IMR-90 (cell line): ENCODE measurements at regions not wholly inside any gene's neighbourhood (a gene's known extent, or its start where the extent isn't known, plus 50 kb on each side); places are given as distances from the start of the nearest gene placed in this dataset.

Source experiments
- ATAC-seq: fragments of 200-7000 bp; cut with Tn5 transposase; 2 replicates; pipeline ENCODE4 v1.9.1; 2020; ENCODE audit warnings: low read depth, mild to moderate bottlenecking, moderate library complexity
- BruUV-seq: library from RNA; stranded (reverse); fragments of 400-500 nt; replicated peaks from 2 replicates; lab custom pipeline; 2021; lab: Mats Ljungman, UMichigan
- CTCF ChIA-PET: fragments of 300-600 bp; formaldehyde crosslinking; extraction: SDS; loops from one replicate; lab custom pipeline; 2021; ENCODE audit warnings: antibody characterized with exemption; lab: Yijun Ruan, JAX
- POLR2A ChIA-PET: fragments of 300-600 bp; sonication (Branson Sonifier 250); formaldehyde crosslinking; loops from one replicate; lab custom pipeline; 2022; ENCODE audit warnings: antibody characterized with exemption; ENCODE audit not compliant: unreplicated experiment; lab: Charles Lee
- DNase-seq: peaks from one replicate; pipeline ENCODE4 v3.0.0; 2013
- H2AFZ ChIP-seq: replicated peaks from 2 replicates; pipeline ENCODE3; 2013; ENCODE audit warnings: low read length, mild to moderate bottlenecking; ENCODE audit not compliant: poor library complexity
- H2AK5ac ChIP-seq: 2 replicates; pipeline ENCODE4 v1.6.1; 2013; ENCODE audit warnings: low read depth, low read length, inconsistent platforms
- H2AK9ac ChIP-seq: replicated peaks from 2 replicates; pipeline ENCODE3; 2013; ENCODE audit warnings: mild to moderate bottlenecking, low read depth, low read length, moderate library complexity; ENCODE audit not compliant: poor library complexity
- H2BK120ac ChIP-seq: 2 replicates; pipeline ENCODE4 v1.6.1; 2013; ENCODE audit warnings: low read depth, low read length, inconsistent platforms
- H2BK15ac ChIP-seq: 3 replicates; pipeline ENCODE4 v1.6.1; 2013; ENCODE audit warnings: low read depth, low read length, inconsistent platforms
- H2BK20ac ChIP-seq: 2 replicates; pipeline ENCODE4 v1.6.1; 2013; ENCODE audit warnings: low read depth, mild to moderate bottlenecking, inconsistent platforms, low read length, moderate library complexity
- H2BK5ac ChIP-seq: 2 replicates; pipeline ENCODE4 v1.6.1; 2013; ENCODE audit warnings: mild to moderate bottlenecking, low read depth, low read length, inconsistent platforms; ENCODE audit not compliant: poor library complexity, severe bottlenecking
- H3K14ac ChIP-seq: replicated peaks from 2 replicates; pipeline ENCODE4 v1.6.1; 2013; ENCODE audit warnings: low read depth, low read length, inconsistent platforms
- H3K18ac ChIP-seq: 2 replicates; pipeline ENCODE4 v1.6.1; 2013; ENCODE audit warnings: low read depth, low read length, control low read depth
- H3K23ac ChIP-seq: 2 replicates; pipeline ENCODE4 v1.6.1; 2013; ENCODE audit warnings: low read depth, low read length, inconsistent platforms
- H3K27ac ChIP-seq: 2 replicates; pipeline ENCODE4 v1.5.1; 2013; ENCODE audit warnings: mild to moderate bottlenecking, control low read depth, low read length; ENCODE audit not compliant: insufficient read depth
- H3K27me3 ChIP-seq: 2 replicates; pipeline ENCODE4 v1.6.1; 2013; ENCODE audit warnings: low read length; ENCODE audit not compliant: control insufficient read depth, insufficient read depth
- H3K36me3 ChIP-seq: 2 replicates; pipeline ENCODE4 v1.6.1; 2013; ENCODE audit warnings: low read length, mixed read lengths; ENCODE audit not compliant: control insufficient read depth, insufficient read depth
- H3K4ac ChIP-seq: 2 replicates; pipeline ENCODE4 v1.6.1; 2013; ENCODE audit warnings: low read depth, low read length, inconsistent platforms
- H3K4me1 ChIP-seq: 2 replicates; pipeline ENCODE4 v1.6.1; 2013; ENCODE audit warnings: low read length, mixed read lengths; ENCODE audit not compliant: control insufficient read depth, insufficient read depth
- H3K4me2 ChIP-seq: 2 replicates; pipeline ENCODE4 v1.6.1; 2013; ENCODE audit warnings: low read depth, mild to moderate bottlenecking, control low read depth, low read length, moderate library complexity
- H3K4me3 ChIP-seq: 2 replicates; pipeline ENCODE4 v1.5.1; 2013; ENCODE audit warnings: low read depth, mild to moderate bottlenecking, control low read depth, low read length, moderate library complexity; ENCODE audit not compliant: insufficient read depth
- H3K56ac ChIP-seq: 2 replicates; pipeline ENCODE4 v1.6.1; 2013; ENCODE audit warnings: low read length, inconsistent platforms; ENCODE audit not compliant: insufficient read depth; ENCODE audit errors: extremely low read depth
- H3K79me1 ChIP-seq, 2 experiments: 2 replicates each; pipeline ENCODE4 v1.6.1; 2013; ENCODE audit warnings: low read length in 2 of 2, inconsistent platforms in 1 of 2, low read depth in 1 of 2
- H3K9ac ChIP-seq: 2 replicates; pipeline ENCODE4 v1.6.1; 2013; ENCODE audit warnings: low read depth, low read length, control low read depth
- H3K9me1 ChIP-seq: 2 replicates; pipeline ENCODE4 v1.6.1; 2013; ENCODE audit warnings: low read length, inconsistent platforms; ENCODE audit not compliant: insufficient read depth
- H3K9me3 ChIP-seq: 2 replicates; pipeline ENCODE4 v1.6.1; 2013; ENCODE audit warnings: low read length; ENCODE audit not compliant: control insufficient read depth, insufficient read depth
- H4K20me1 ChIP-seq: 2 replicates; pipeline ENCODE4 v1.6.1; 2013; ENCODE audit warnings: low read length, inconsistent platforms; ENCODE audit not compliant: insufficient read depth
- H4K5ac ChIP-seq: 2 replicates; pipeline ENCODE4 v1.6.1; 2013; ENCODE audit warnings: mild to moderate bottlenecking, low read depth, low read length, control low read depth
- H4K8ac ChIP-seq, 2 experiments: 2 replicates each; pipeline ENCODE4 v1.6.1; 2013; ENCODE audit warnings: low read depth in 2 of 2, low read length in 2 of 2, control low read depth in 1 of 2, inconsistent platforms in 1 of 2
- H4K91ac ChIP-seq: 2 replicates; pipeline ENCODE4 v1.6.1; 2013; ENCODE audit warnings: low read depth, low read length, inconsistent platforms; ENCODE audit not compliant: insufficient read depth
- RFX5 ChIP-seq: IDR thresholded peaks from 2 replicates; pipeline ENCODE4 v1.8.0; 2012; ENCODE audit warnings: low read depth, mild to moderate bottlenecking, low read length, moderate library complexity
- SMC3 ChIP-seq: fragments of 150-350 bp; IDR thresholded peaks from 2 replicates; pipeline ENCODE4 v1.6.1; 2016; ENCODE audit warnings: low read depth, mild to moderate bottlenecking, antibody characterized with exemption, low read length, moderate library complexity
- WGBS, 2 experiments: methylation state at CpG; one replicate each; pipeline versions ENCODE4 v1.1.5 to v1.1.7; 2013; ENCODE audit warnings: missing lambda C conversion rate in 2 of 2; ENCODE audit not compliant: insufficient read length in 1 of 2; ENCODE audit errors: extremely low coverage in 2 of 2; 5-methylcytosine and 5-hydroxymethylcytosine counted together
- dilution Hi-C: fragments of 300-500 bp; cut with HindIII; formaldehyde crosslinking; loops from one replicate; pipeline ENCODE4 v1.14.3; 2018; ENCODE audit warnings: low sequenced_read_pairs; ENCODE audit not compliant: unreplicated experiment
- in situ Hi-C: fragments of 300-500 bp; cut with MboI; formaldehyde crosslinking; loops from 3 replicates; pipeline ENCODE4 v1.14.3; 2019; ENCODE audit warnings: low sequenced_read_pairs, inconsistent platforms, mixed read lengths
- intact Hi-C: fragments of 100-400 bp; cut with micrococcal nuclease; formaldehyde crosslinking; loops from 2 replicates; pipeline ENCODE4 v1.10.0; 2022

DNA sequence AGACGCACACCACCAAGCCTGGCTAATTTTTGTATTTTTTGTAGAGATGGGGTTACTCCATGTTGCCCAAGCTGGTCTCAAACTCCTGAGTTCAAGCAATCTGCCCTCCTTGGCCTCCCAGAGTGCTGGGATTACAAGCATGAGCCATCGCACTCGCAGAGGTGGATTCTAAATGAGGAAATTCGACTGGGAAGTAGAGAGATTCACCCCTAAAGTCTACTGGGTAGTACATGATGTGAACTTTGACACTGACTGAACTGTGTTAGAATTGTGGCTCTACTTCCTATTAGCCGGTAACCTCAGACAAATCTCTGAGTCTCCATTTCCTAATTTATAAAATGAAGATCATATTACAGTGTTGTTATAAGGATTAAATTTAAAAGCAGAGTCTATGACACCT is 276.0 kb upstream of the NR5A2 start:
- no peak overlapping the region for H3K27ac ChIP-seq
- H2AK9ac ChIP-seq = no peak overlapping the region
- no peak overlapping the region for H3K56ac ChIP-seq
- H3K4me2 ChIP-seq = no peak overlapping the region
- no peaks in the 10 kb centered on the region for H3K4me1 ChIP-seq
- H3K9me1 ChIP-seq = no peaks in the 10 kb centered on the region
- POLR2A ChIA-PET = no interaction called here
- H3K18ac ChIP-seq = no peak overlapping the region
- H2BK5ac ChIP-seq = no peak overlapping the region
- H3K9ac ChIP-seq = no peak overlapping the region
- no TSS peak for BruUV-seq
- peaks cover 3% of the 10 kb centered on the region; the same call in 1 of the 2 replicates for H3K9me3 ChIP-seq
- no peak overlapping the region for H2BK20ac ChIP-seq
- no peak overlapping the region for H2BK120ac ChIP-seq
- H3K79me1 ChIP-seq = no peaks in the 10 kb centered on the region
- H4K20me1 ChIP-seq = no peaks in the 10 kb centered on the region
- WGBS, 2 experiments = no CpG with 5 or more reads among the region's 5 CpGs
- H3K4me3 ChIP-seq = no peak overlapping the region
- no peak overlapping the region for H2AFZ ChIP-seq
- in situ Hi-C loops (no loop called here), intact Hi-C loops (no loop called here), dilution Hi-C loops (no loop called here)
- no peak overlapping the region for H3K14ac ChIP-seq
- no peak overlapping the region for H2BK15ac ChIP-seq
- H4K91ac ChIP-seq = no peak overlapping the region
- H3K4ac ChIP-seq = no peak overlapping the region
- H2AK5ac ChIP-seq = no peak overlapping the region
- no peaks in the 10 kb centered on the region for H3K36me3 ChIP-seq
- DNase-seq (no peak), ATAC-seq (no peak)
- TF ChIP-seq RFX5 = no peak
- no peak for TF ChIP-seq SMC3
- CTCF ChIA-PET = no interaction called here
- H4K5ac ChIP-seq = no peak overlapping the region
- no peak overlapping the region for H3K23ac ChIP-seq
- no peak overlapping the region for H4K8ac ChIP-seq
- 0 out of 2 replicates have a peak, but pooled peaks cover 2% of the 10 kb centered on the region for H3K27me3 ChIP-seq
